ENCODE measurements at regions not wholly inside any gene's neighbourhood (a gene's known extent, or its start where the extent isn't known, plus 50 kb on each side); places are given as distances from the start of the nearest gene placed in this dataset.

DNA sequence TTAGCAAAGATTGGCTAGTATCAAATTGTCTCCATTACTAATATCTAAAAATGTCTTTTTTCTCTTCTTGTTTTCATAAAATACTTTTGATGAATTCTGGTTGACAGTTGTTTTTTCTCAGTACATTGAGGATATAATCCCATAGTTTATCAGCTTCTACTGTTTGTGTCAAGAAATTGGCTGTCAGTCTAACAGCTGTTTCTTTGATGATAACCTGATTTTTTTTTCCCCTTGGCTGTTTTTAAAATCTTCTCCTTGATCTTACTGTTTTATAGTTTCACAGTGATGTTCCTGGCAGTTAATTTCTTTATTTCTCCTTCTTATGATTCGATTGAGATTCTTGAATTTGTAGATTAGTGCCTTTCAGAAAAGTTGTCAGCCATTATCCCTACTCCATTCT is 315.3 kb upstream of the PMFBP1 start:
- no peak for ATAC-seq (ENCODE audit: low read depth)
- H3K9me3 Mint-ChIP-seq = peaks cover 4% of the 10 kb centered on the region
- intact Hi-C loops (cut with micrococcal nuclease) = no loop called here
- DNase-seq = no peak
- ChIA-PET POLR2A (interaction anchor here (0.7 kb wide), 1 partner anchor 14 kb away, joined by 3 read pairs; no protein-coding TSS in a partner anchor), CTCF (no interaction called here)
- peaks cover 10% of the 10 kb centered on the region for H3K4me1 Mint-ChIP-seq
- H3K27me3 Mint-ChIP-seq = no peaks in the 10 kb centered on the region
- TF ChIP-seq, protein P1, sequence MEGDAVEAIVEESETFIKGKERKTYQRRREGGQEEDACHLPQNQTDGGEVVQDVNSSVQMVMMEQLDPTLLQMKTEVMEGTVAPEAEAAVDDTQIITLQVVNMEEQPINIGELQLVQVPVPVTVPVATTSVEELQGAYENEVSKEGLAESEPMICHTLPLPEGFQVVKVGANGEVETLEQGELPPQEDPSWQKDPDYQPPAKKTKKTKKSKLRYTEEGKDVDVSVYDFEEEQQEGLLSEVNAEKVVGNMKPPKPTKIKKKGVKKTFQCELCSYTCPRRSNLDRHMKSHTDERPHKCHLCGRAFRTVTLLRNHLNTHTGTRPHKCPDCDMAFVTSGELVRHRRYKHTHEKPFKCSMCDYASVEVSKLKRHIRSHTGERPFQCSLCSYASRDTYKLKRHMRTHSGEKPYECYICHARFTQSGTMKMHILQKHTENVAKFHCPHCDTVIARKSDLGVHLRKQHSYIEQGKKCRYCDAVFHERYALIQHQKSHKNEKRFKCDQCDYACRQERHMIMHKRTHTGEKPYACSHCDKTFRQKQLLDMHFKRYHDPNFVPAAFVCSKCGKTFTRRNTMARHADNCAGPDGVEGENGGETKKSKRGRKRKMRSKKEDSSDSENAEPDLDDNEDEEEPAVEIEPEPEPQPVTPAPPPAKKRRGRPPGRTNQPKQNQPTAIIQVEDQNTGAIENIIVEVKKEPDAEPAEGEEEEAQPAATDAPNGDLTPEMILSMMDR (IDR thresholded peaks at IDR 0.05) = no peak
- no peaks in the 10 kb centered on the region for H3K36me3 Mint-ChIP-seq (ENCODE audit: low read depth)
- H3K27ac Mint-ChIP-seq = no peak overlapping the region
- no peak overlapping the region for H3K4me3 Mint-ChIP-seq

DNA sequence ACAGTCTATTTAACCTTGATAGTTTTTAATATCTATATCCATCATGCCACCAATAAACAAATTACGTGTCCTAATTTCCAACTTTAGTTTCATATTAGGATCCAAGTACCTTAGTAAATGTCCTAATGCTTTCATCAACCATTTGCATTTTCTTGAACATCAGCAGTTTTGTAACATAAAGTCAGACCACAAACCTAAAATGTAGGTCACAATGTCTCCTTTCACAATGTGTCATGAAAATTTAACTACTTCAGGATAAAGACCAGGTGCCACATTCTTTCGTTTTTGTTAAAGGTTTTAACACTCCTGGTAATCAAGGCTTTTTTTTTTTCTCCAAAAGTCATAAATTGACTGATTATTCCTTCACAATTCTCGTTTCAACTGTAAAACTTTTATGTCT is 310.7 kb upstream of the PMFBP1 start:
- Mint-ChIP-seq H3K27me3 (no peaks in the 10 kb centered on the region), H3K4me3 (no peak overlapping the region), H3K9me3 (peaks cover 4% of the 10 kb centered on the region), H3K27ac (no peak overlapping the region), H3K4me1 (peaks cover 25% of the 10 kb centered on the region), H3K36me3 (ENCODE audit: low read depth) (no peaks in the 10 kb centered on the region)
- ChIA-PET CTCF (interaction anchor here (0.7 kb wide), 1 partner anchor 118 kb away, joined by 3 read pairs; no protein-coding TSS in a partner anchor), POLR2A (no interaction called here)
- DNase-seq (no peak), ATAC-seq (ENCODE audit: low read depth) (no peak)
- TF ChIP-seq, protein P1 (IDR thresholded peaks at IDR 0.05) = no peak
- intact Hi-C loops (cut with micrococcal nuclease) = no loop called here

DNA sequence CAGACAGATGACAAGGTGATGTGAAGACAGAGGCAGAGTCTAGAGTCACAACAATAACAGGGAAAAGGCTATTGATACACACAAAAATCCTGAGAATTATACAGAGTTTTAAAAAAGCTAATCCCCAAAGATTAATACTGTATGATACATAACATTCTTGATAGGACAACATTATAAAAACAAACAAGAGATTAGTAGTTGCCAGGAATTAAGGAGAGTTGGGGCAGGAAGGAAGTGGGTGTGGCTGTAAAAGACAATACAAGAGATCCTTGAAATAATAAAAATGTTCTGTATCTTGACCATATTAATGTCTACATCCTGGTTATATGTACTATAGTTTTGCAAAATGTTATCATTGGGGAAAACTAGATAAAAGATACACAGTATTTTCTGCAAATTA is 309.5 kb upstream of the PMFBP1 start:
- intact Hi-C loops (cut with micrococcal nuclease) = no loop called here
- no peak overlapping the region for H3K4me3 Mint-ChIP-seq
- CTCF ChIA-PET = no interaction called here
- H3K9me3 Mint-ChIP-seq = no peaks in the 10 kb centered on the region
- DNase-seq (no peak), ATAC-seq (ENCODE audit: low read depth) (no peak)
- no peak overlapping the region for H3K27ac Mint-ChIP-seq
- no peaks in the 10 kb centered on the region for H3K27me3 Mint-ChIP-seq
- TF ChIP-seq, protein P1 (IDR thresholded peaks at IDR 0.05) = no peak
- POLR2A ChIA-PET = no interaction called here
- H3K4me1 Mint-ChIP-seq = peaks cover 25% of the 10 kb centered on the region
- no peaks in the 10 kb centered on the region for H3K36me3 Mint-ChIP-seq (ENCODE audit: low read depth)

DNA sequence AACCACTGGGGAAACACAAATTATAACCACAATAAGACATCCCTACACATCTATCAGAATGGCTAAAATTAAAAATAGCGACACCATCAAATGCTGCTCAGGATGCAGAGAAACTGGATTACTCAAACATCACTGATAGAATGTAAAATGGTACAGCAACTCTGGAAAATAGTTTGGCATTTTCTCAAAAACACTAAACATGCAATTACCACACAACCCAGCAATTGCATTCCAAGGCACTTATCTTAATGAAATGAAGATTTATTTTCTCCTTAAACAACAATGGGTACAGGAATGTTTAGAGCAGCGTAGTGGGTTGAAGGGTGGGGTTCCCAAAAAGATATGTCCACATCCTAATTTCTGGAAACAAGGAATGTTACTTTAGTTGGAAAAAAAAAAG is 309.0 kb upstream of the PMFBP1 start:
- DNase-seq = no peak
- Mint-ChIP-seq H3K4me1 (peaks cover 25% of the 10 kb centered on the region), H3K4me3 (no peak overlapping the region), H3K27ac (no peak overlapping the region), H3K9me3 (no peaks in the 10 kb centered on the region), H3K27me3 (no peaks in the 10 kb centered on the region), H3K36me3 (ENCODE audit: low read depth) (no peaks in the 10 kb centered on the region)
- TF ChIP-seq, protein P1 (IDR thresholded peaks at IDR 0.05) = no peak
- ATAC-seq (ENCODE audit: low read depth) = no peak
- POLR2A ChIA-PET = no interaction called here
- intact Hi-C loops (cut with micrococcal nuclease) = no loop called here
- CTCF ChIA-PET = no interaction called here

DNA sequence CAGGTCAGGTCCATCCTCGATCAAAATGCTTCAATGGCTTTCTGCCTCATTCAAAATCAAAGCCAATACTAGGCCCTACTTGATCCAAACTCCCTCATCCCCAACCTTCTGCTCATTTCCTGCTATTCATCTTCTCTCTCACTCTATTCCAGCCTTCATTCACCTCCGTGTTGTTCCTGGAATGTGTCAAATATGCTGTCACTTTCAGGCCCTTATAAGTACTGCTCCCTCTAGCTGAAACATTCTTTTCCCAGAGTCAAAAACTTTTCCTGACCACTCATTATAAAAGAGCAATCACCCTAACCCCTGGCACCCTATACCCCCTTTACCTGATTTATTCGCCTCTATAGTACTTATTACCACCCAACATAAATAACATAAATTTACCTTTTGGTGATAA is 303.7 kb upstream of the PMFBP1 start:
- H3K4me1 Mint-ChIP-seq = peaks cover 3% of the 10 kb centered on the region
- ChIA-PET POLR2A (no interaction called here), CTCF (interaction anchor here (0.6 kb wide), 1 partner anchor 1402 kb away, joined by 3 read pairs; no protein-coding TSS in a partner anchor)
- H3K27me3 Mint-ChIP-seq = no peaks in the 10 kb centered on the region
- no peaks in the 10 kb centered on the region for H3K36me3 Mint-ChIP-seq (ENCODE audit: low read depth)
- no peaks in the 10 kb centered on the region for H3K9me3 Mint-ChIP-seq
- no peak overlapping the region for H3K27ac Mint-ChIP-seq
- intact Hi-C loops (cut with micrococcal nuclease) = no loop called here
- ATAC-seq (ENCODE audit: low read depth) (no peak), DNase-seq (no peak)
- no peak overlapping the region for H3K4me3 Mint-ChIP-seq
- TF ChIP-seq, protein P1 (IDR thresholded peaks at IDR 0.05) = no peak
